CD14-positive monocyte (primary cell): ENCODE measurements at regions not wholly inside any gene's neighbourhood (a gene's known extent, or its start where the extent isn't known, plus 50 kb on each side); places are given as distances from the start of the nearest gene placed in this dataset.

Source experiments
- DNase-seq, 3 donors: peaks; one replicate each; pipeline ENCODE4 v3.0.0-alpha.2; 2011 to 2022
- H2AFZ ChIP-seq: 2 replicates; pipeline ENCODE4 v1.6.0; 2012; ENCODE audit warnings: mild to moderate bottlenecking, low read depth, low read length, inconsistent platforms; ENCODE audit not compliant: insufficient read depth, poor library complexity, severe bottlenecking
- H3K27ac ChIP-seq, 2 donors: 1 replicate in 1 of 2; 2 replicates in 1 of 2; pipeline ENCODE4 v1.5.1; 2012 to 2013; ENCODE audit warnings: low read length in 2 of 2, control low read depth in 1 of 2, inconsistent platforms in 1 of 2, low read depth in 1 of 2, mild to moderate bottlenecking in 1 of 2
- H3K27me3 ChIP-seq, 2 donors: one replicate each; pipeline versions ENCODE4 v1.6.0 to v1.6.1; 2011 to 2013; ENCODE audit warnings: low read length in 2 of 2; ENCODE audit not compliant: control insufficient read depth in 2 of 2, insufficient read depth in 2 of 2
- H3K36me3 ChIP-seq, 2 donors: replicated peaks in 1 of 2; 1 replicate in 1 of 2; 2 replicates in 1 of 2; pipeline versions ENCODE4 v1.5.1 to v1.6.1; 2012 to 2013; ENCODE audit warnings: low read length in 2 of 2, control low read depth in 1 of 2, inconsistent platforms in 1 of 2, mild to moderate bottlenecking in 1 of 2; ENCODE audit not compliant: insufficient read depth in 2 of 2, control insufficient read depth in 1 of 2
- H3K4me1 ChIP-seq, 2 donors: 1 replicate in 1 of 2; 2 replicates in 1 of 2; pipeline versions ENCODE4 v1.5.1 to v1.6.1; 2012 to 2013; ENCODE audit warnings: low read length in 2 of 2, control low read depth in 1 of 2, inconsistent platforms in 1 of 2, mild to moderate bottlenecking in 1 of 2, moderate library complexity in 1 of 2; ENCODE audit not compliant: insufficient read depth in 2 of 2, control insufficient read depth in 1 of 2
- H3K4me2 ChIP-seq: replicated peaks from 2 replicates; pipeline ENCODE3; 2012; ENCODE audit warnings: low read length, moderate library complexity, mild to moderate bottlenecking; ENCODE audit not compliant: poor library complexity, severe bottlenecking; ENCODE audit errors: extremely low read depth
- H3K4me3 ChIP-seq, 3 experiments: fragments of 200-600 bp in 1 of 3; sonication (generic) in 1 of 3; replicated peaks in 1 of 3; 1 replicate in 2 of 3; 2 replicates in 1 of 3; pipeline ENCODE4 v1.5.1; 2011 to 2013; ENCODE audit warnings: low read length in 3 of 3, mild to moderate bottlenecking in 3 of 3, control low read depth in 2 of 3, low read depth in 2 of 3, inconsistent platforms in 1 of 3, moderate library complexity in 1 of 3
- H3K79me2 ChIP-seq: 2 replicates; pipeline ENCODE4 v1.6.0; 2012; ENCODE audit warnings: mild to moderate bottlenecking, control low read depth, inconsistent platforms, low read length, moderate library complexity; ENCODE audit not compliant: insufficient read depth
- H3K9ac ChIP-seq: 2 replicates; pipeline ENCODE4 v1.6.0; 2017; ENCODE audit warnings: low read length, mild to moderate bottlenecking; ENCODE audit not compliant: insufficient read depth, poor library complexity, severe bottlenecking
- H3K9me3 ChIP-seq, 2 donors: replicated peaks in 1 of 2; 1 replicate in 1 of 2; 2 replicates in 1 of 2; pipeline versions ENCODE4 v1.5.1 to v1.6.1; 2012 to 2013; ENCODE audit warnings: low read length in 2 of 2, control low read depth in 1 of 2; ENCODE audit not compliant: control insufficient read depth in 1 of 2, insufficient read depth in 1 of 2
- H4K20me1 ChIP-seq: 2 replicates; pipeline ENCODE4 v1.6.0; 2012; ENCODE audit warnings: mild to moderate bottlenecking, low read length, control low read depth, moderate library complexity; ENCODE audit not compliant: insufficient read depth
- H3K27ac Mint-ChIP-seq, 7 donors: one replicate each; pipeline ENCODE4 v1.8.0; 2020; ENCODE audit warnings: mild to moderate bottlenecking in 7 of 7, mixed read lengths in 7 of 7, moderate library complexity in 6 of 7, inconsistent platforms in 2 of 7
- H3K27me3 Mint-ChIP-seq, 3 donors: one replicate each; pipeline ENCODE4 v1.8.0; 2021 to 2022; ENCODE audit warnings: low read depth in 3 of 3, mild to moderate bottlenecking in 3 of 3, mixed read lengths in 3 of 3, moderate library complexity in 3 of 3, inconsistent platforms in 1 of 3
- H3K36me3 Mint-ChIP-seq, 2 donors: one replicate each; pipeline ENCODE4 v1.8.0; 2020; ENCODE audit warnings: mixed read lengths in 2 of 2, inconsistent platforms in 1 of 2, mild to moderate bottlenecking in 1 of 2
- H3K4me1 Mint-ChIP-seq: one replicate; pipeline ENCODE4 v1.8.0; 2020; ENCODE audit warnings: mild to moderate bottlenecking, mixed read lengths
- H3K4me3 Mint-ChIP-seq, 2 donors: one replicate each; pipeline ENCODE4 v1.8.0; 2020; ENCODE audit warnings: mild to moderate bottlenecking in 2 of 2, mixed read lengths in 2 of 2, moderate library complexity in 1 of 2
- H3K9me3 Mint-ChIP-seq, 7 donors: one replicate each; pipeline ENCODE4 v1.8.0; 2020 to 2022; ENCODE audit warnings: mixed read lengths in 7 of 7, mild to moderate bottlenecking in 6 of 7, moderate library complexity in 6 of 7, inconsistent platforms in 2 of 7
- CTCF ChIP-seq: fragments of 200-600 bp; IDR thresholded peaks from one replicate; pipeline ENCODE4 v1.8.0; 2022; ENCODE audit warnings: antibody characterized with exemption, mild to moderate bottlenecking
- WGBS: methylation state at CpG from one replicate; pipeline ENCODE4 v1.1.5; 2013; ENCODE audit warnings: missing lambda C conversion rate; ENCODE audit not compliant: insufficient coverage; 5-methylcytosine and 5-hydroxymethylcytosine counted together
- intact Hi-C, 2 donors: fragments of 100-400 bp; cut with micrococcal nuclease; formaldehyde crosslinking; loops; one replicate each; pipeline versions ENCODE4 v1.15.0 to v1.15.1; 2023

DNA sequence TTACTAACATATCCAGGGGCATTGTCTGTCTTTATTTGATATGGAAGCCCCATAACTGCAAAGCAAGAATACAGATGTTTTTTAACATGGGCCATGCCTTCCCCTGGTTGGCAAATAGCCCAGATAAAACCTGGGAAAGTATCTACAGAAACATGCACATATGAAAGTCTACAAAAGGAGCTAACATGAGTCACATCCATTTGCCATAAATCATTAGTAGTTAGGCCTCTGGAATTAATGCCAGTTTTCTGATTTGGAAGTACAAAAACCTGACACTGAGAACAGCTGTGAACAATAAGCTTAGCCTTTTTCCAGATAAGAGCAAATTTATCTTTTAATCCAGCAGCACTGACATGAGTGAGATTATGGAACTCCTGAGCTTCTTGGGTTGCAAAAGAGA, 418.0 kb upstream of the IMPG1 start:
- intact Hi-C loops, result no loop called here
- Mint-ChIP-seq H3K27ac (no peak overlapping the region), H3K4me1 (no peaks in the 10 kb centered on the region), H3K4me3 (no peak overlapping the region), H3K36me3 (no peaks in the 10 kb centered on the region), H3K9me3 (peaks cover 9 to 36% (median 14%) of the 10 kb centered on the region in 7 donors), H3K27me3 (no peaks in the 10 kb centered on the region)
- Histone ChIP-seq H3K4me1 (no peaks in the 10 kb centered on the region), H3K79me2 (no peaks in the 10 kb centered on the region), H3K36me3 (no peaks in the 10 kb centered on the region), H3K4me3 (no peak overlapping the region), H3K4me2 (no peak overlapping the region), H3K9me3 (peaks cover 13% of the 10 kb centered on the region in 2 donors), H4K20me1 (no peaks in the 10 kb centered on the region), H3K27ac (no peak overlapping the region), H3K9ac (no peak overlapping the region), H3K27me3 (no peaks in the 10 kb centered on the region), H2AFZ (no peak overlapping the region)
- no peak for DNase-seq
- TF ChIP-seq CTCF, result no peak

- Histone ChIP-seq H3K79me2 (no peaks in the 10 kb centered on the region), H3K9me3 (peaks cover 18 to 27% of the 10 kb centered on the region in 2 donors), H3K4me3 (no peak overlapping the region), H3K27me3 (no peaks in the 10 kb centered on the region), H3K27ac (no peak overlapping the region), H3K36me3 (no peaks in the 10 kb centered on the region), H2AFZ (no peak overlapping the region), H3K4me2 (no peak overlapping the region), H3K4me1 (no peaks in the 10 kb centered on the region), H3K9ac (no peak overlapping the region), H4K20me1 (no peaks in the 10 kb centered on the region)
- Mint-ChIP-seq H3K27me3 (no peaks in the 10 kb centered on the region), H3K4me3 (no peak overlapping the region), H3K27ac (no peak overlapping the region), H3K36me3 (no peaks in the 10 kb centered on the region), H3K9me3 (peaks cover 0 to 16% (median 6%) of the 10 kb centered on the region in 7 donors), H3K4me1 (no peaks in the 10 kb centered on the region)
- intact Hi-C loops, result no loop called here
- WGBS, result 86% methylated on average over 1 of the region's 3 CpGs
- TF ChIP-seq CTCF, result no peak
- DNase-seq, result no peak
These were observed 408.6 kb upstream of the IMPG1 start for GRCh38 chr6:76481101-76481500.
